Mucosa of rectum (tissue), 2 donors: ENCODE measurements at regions not wholly inside any gene's neighbourhood (a gene's known extent, or its start where the extent isn't known, plus 50 kb on each side); places are given as distances from the start of the nearest gene placed in this dataset.
A peak's percentile ranks its signal among the peaks of the same experiment; 100 is the strongest.

Source experiments
- H3K27ac ChIP-seq, 2 donors: one replicate each; pipeline ENCODE4 v1.7.0; 2013; ENCODE audit warnings: inconsistent platforms in 2 of 2, low read depth in 2 of 2, low read length in 2 of 2
- H3K27me3 ChIP-seq, 2 donors: one replicate each; pipeline ENCODE4 v1.7.0; 2013; ENCODE audit warnings: low read length in 2 of 2; ENCODE audit not compliant: control insufficient read depth in 2 of 2, insufficient read depth in 2 of 2
- H3K36me3 ChIP-seq, 2 donors: one replicate each; pipeline ENCODE4 v1.7.0; 2013; ENCODE audit warnings: low read length in 2 of 2; ENCODE audit not compliant: control insufficient read depth in 2 of 2, insufficient read depth in 2 of 2
- H3K4me1 ChIP-seq, 2 donors: one replicate each; pipeline ENCODE4 v1.7.0; 2013; ENCODE audit warnings: low read length in 2 of 2, mild to moderate bottlenecking in 1 of 2; ENCODE audit not compliant: control insufficient read depth in 2 of 2, insufficient read depth in 2 of 2
- H3K4me3 ChIP-seq, 2 donors: one replicate each; pipeline ENCODE4 v1.7.0; 2013; ENCODE audit warnings: low read length in 2 of 2
- H3K9ac ChIP-seq, 2 donors: one replicate each; pipeline ENCODE4 v1.7.0; 2013; ENCODE audit warnings: low read length in 2 of 2, low read depth in 1 of 2, mild to moderate bottlenecking in 1 of 2
- H3K9me3 ChIP-seq, 2 donors: one replicate each; pipeline ENCODE4 v1.7.0; 2013; ENCODE audit warnings: low read length in 2 of 2; ENCODE audit not compliant: control insufficient read depth in 2 of 2
- donor health status: healthy.
- donor health status: Normal muscosa, but diverticular disease.

DNA sequence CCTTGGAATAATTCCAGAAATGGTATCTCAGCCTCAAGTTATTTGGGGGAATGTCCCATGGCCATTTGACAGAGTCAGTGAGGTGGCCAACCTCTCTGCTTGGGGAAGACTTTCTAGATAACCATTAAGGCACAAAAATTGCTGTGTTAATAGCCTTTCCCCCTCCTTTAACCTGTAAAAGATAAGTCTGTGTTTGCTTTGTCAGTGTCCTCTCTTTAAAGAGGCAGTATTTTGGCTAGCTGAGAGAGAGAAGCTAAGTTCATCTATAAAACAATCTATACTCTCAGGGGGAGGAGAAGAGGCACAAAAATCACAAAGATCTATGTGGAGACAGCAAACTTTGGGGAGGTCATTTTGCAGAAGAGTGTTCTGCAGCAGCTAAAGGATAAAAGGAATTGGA, 72.1 kb downstream of the PLCE1 start:
- no peak overlapping the region for H3K27ac ChIP-seq
- H3K4me3 ChIP-seq = no peak overlapping the region
- peaks cover 0 to 4% of the 10 kb centered on the region in 2 donors for H3K36me3 ChIP-seq
- H3K27me3 ChIP-seq = no peaks in the 10 kb centered on the region
- H3K4me1 ChIP-seq = peaks cover 0 to 17% of the 10 kb centered on the region in 2 donors
- no peak overlapping the region for H3K9ac ChIP-seq
- H3K9me3 ChIP-seq = no peaks in the 10 kb centered on the region

DNA sequence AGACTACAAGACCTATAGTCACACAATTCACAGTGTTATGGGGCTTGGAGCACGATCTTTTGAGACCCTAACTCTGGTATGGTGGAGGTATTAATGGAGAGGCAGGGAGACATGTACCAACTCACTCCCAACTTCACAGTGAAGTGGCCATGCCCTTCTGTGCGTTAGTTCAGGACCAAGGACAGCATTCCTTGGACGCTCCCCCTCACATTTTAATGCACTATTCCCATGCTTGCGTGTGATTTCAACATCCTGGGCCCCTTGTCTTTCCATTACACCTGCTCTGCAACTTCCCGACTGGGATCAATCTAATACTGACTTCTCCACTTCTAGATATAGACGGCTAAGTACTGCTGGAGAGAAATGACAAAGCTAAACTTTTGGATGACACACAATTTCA, 72.7 kb downstream of the PLCE1 start:
- Histone ChIP-seq H3K4me1 (peaks cover 0 to 17% of the 10 kb centered on the region in 2 donors), H3K9ac (no peak overlapping the region), H3K9me3 (no peaks in the 10 kb centered on the region), H3K4me3 (no peak overlapping the region), H3K36me3 (peaks cover 0 to 4% of the 10 kb centered on the region in 2 donors), H3K27me3 (no peaks in the 10 kb centered on the region), H3K27ac (no peak overlapping the region)

DNA sequence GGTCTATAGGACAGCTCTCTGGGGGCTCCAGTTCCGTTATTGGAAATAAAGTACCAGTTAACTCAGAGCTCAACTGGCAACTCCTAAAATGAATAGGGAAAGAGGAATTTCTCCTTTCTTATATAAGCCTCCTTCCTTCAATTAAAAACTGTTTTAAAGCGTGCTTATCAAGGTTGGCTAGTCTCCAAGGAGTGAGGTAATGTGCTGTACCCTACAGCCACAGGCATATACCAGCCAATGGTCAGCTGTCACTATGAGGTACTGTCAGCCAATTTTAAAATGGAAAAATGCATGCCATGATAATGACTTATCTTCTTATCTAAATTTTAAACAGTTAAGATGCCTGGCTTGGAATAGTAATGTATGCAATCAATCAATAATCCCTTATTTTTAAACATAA, 76.2 kb downstream of the PLCE1 start:
- H3K9me3 ChIP-seq = no peaks in the 10 kb centered on the region
- H3K36me3 ChIP-seq = no peaks in the 10 kb centered on the region
- H3K9ac ChIP-seq = no peak overlapping the region
- no peak overlapping the region for H3K4me3 ChIP-seq
- no peaks in the 10 kb centered on the region for H3K27me3 ChIP-seq
- no peak overlapping the region for H3K27ac ChIP-seq
- peaks cover 0 to 7% of the 10 kb centered on the region in 2 donors for H3K4me1 ChIP-seq

DNA sequence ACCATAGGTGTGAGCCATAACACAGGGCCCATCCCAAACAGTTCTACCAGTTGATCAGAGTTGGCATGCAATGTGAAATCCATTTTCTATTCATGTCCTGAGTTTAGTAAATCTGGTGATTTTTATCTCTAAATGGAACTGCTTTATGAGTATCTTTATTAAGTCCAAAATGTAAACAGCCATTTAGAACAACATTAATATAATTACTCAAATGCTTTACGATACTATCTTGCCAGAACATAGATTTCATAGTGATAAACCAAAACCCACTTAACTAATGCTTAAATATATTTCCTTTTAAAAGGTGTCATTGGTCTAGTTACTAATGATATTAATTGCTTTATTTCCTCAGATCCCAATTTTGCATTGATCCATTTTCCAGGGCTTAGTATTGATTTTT, 80.7 kb downstream of the PLCE1 start:
- no peaks in the 10 kb centered on the region for H3K36me3 ChIP-seq
- no peaks in the 10 kb centered on the region for H3K9me3 ChIP-seq
- H3K27ac ChIP-seq = no peak overlapping the region
- no peak overlapping the region for H3K9ac ChIP-seq
- no peaks in the 10 kb centered on the region for H3K27me3 ChIP-seq
- H3K4me3 ChIP-seq = no peak overlapping the region
- peaks cover 2 to 8% of the 10 kb centered on the region in 2 donors for H3K4me1 ChIP-seq

DNA sequence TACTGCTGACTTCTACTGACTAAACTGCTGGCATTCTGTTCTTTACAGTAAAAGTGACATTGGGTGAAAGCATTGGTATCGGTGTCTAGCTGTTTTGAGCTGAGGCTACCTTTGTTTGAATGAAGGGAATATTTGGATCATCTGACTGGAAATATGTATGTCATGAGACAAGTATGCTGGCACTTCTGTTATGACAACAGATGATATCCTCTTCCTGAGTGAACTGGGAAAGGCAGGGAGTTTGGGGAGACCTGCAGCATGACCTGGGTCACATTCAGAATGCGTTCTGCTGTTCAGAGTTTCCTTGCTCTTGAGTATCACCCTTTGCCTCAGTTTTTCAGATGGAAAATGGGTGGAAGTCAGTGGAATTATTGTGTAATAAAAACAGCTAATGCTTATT, 81.8 kb downstream of the PLCE1 start:
- Histone ChIP-seq H3K9ac (no peak overlapping the region), H3K4me1 (peaks cover 2 to 8% of the 10 kb centered on the region in 2 donors), H3K9me3 (no peaks in the 10 kb centered on the region), H3K36me3 (no peaks in the 10 kb centered on the region), H3K4me3 (no peak overlapping the region), H3K27me3 (no peaks in the 10 kb centered on the region), H3K27ac (peak overlapping the region in 1 of 2 donors; percentile 24)

DNA sequence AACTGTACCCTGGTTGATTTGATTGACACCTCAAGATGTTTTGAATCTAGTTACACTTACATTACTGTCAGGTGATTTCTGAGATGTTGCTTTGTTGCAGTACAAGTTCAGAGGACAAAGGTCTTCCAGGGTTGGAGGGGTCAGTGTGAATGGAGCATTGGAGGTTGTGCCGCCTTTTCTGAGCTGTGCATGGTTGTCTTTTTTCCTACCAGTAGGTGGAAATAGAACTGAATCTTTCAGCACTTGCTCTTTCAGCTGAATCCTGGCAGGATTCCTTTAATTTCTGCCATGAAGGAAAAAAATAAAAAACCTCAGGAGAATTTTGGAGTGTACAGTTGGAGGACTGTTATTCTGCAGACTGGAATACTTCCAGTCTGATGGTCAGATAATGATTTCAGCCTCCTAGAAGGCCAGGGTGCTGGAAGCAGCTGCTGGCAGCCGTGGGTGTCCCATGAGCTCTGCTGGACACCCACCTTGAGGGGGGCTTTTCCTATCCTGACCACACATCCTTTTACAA, 82.7 kb downstream of the PLCE1 start:
- Histone ChIP-seq H3K27ac (no peak overlapping the region), H3K4me1 (peaks cover 2 to 8% of the 10 kb centered on the region in 2 donors), H3K9ac (no peak overlapping the region), H3K9me3 (no peaks in the 10 kb centered on the region), H3K36me3 (no peaks in the 10 kb centered on the region), H3K4me3 (no peak overlapping the region), H3K27me3 (no peaks in the 10 kb centered on the region)

DNA sequence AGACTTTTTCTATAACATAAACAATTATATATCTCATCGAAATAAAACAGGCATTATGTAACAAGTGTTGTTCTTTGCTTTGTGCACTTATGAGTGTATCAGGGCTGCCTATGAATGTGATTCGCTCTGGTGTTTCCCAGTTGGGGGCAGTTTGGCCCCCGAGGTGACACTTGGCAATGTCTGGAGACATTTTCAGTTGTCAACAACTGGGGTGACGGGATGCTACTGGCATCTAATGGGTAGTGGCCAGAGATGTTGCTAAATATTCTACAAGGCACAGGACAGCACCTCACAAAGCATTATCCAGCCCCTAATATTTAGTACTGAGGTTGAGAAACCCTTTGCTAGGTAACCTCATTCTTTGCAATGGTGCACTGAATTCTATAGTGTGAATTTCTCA, 83.3 kb downstream of the PLCE1 start:
- peaks cover under 1% of the 10 kb centered on the region in 2 donors for H3K36me3 ChIP-seq
- no peak overlapping the region for H3K4me3 ChIP-seq
- H3K9me3 ChIP-seq = no peaks in the 10 kb centered on the region
- no peak overlapping the region for H3K9ac ChIP-seq
- peaks cover 2 to 8% of the 10 kb centered on the region in 2 donors for H3K4me1 ChIP-seq
- H3K27me3 ChIP-seq = no peaks in the 10 kb centered on the region
- no peak overlapping the region for H3K27ac ChIP-seq

DNA sequence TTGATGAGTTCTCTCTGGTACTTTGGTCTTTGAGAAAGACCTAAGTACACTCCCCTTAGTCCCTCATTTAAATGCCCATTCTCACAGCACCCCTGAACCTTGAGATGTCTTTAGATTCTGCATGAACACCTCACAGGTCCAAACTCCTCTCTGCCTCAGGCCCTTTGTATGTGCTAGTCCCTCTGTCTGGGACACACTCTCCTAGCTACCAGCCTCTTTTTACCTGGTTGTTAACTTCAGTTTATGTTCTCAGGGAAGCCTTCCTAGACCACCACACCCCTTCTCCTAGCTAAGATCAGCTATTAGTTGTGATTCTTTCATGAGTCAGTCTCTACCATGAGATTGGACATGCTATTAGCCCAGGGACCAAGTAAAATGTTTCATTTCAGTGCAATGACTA, 86.4 kb downstream of the PLCE1 start:
- Histone ChIP-seq H3K27me3 (no peaks in the 10 kb centered on the region), H3K4me3 (no peak overlapping the region), H3K27ac (no peak overlapping the region), H3K9me3 (no peaks in the 10 kb centered on the region), H3K4me1 (peaks cover 7 to 8% of the 10 kb centered on the region in 2 donors), H3K36me3 (peaks cover 3 to 5% of the 10 kb centered on the region in 2 donors), H3K9ac (no peak overlapping the region)

DNA sequence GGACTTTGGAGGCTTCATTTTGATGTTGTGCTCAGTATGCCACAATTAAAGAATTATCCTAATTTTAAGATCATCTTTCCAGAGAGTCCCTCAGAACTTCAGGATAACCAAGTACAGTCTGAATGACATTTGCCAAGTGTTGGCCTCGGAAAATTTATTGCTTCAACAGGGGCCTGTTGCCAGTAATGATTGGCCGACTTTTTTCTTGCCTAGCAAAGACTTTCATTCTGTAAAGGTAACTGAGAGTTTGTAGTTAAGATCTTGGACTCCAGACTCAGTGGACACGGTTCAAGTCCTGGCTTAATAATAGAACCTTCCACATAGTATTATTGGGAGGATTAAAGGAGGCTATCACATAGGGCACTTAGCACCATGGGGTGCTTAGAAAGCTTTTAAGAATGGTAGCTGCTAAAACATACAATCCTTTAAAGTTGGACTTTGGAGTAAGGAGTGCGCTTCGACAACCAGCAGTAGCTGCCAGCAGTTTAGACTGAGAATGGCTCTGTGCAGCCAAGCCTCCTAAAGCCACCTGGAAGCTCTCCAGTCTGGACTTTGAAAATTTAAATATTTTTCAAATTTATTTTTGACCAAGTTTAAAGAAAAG, 90.0 kb downstream of the PLCE1 start:
- Histone ChIP-seq H3K4me1 (peaks cover 0 to 5% of the 10 kb centered on the region in 2 donors), H3K9ac (no peak overlapping the region), H3K36me3 (peaks cover 5 to 8% of the 10 kb centered on the region in 2 donors), H3K27ac (no peak overlapping the region), H3K27me3 (no peaks in the 10 kb centered on the region), H3K9me3 (no peaks in the 10 kb centered on the region), H3K4me3 (no peak overlapping the region)

DNA sequence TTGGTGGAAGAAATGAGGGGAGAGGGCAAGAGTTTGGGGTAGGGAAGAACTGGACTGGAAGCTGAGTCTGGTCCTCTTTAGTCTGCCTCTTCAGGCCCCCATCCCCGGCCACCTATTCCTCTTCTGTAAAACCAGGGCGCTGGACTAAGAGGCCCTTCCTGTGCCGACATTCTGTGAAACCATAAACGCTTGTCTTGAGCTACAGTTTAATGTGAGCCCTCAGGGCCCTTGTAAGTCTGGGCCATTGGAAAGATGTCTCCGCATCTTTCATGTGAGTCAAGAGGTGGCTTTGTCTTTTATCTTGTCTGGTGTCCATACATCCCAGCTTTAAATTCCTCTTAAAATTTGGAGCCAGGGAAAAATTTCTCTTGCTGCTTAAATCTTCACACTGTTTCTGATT, 90.6 kb downstream of the PLCE1 start:
- no peaks in the 10 kb centered on the region for H3K27me3 ChIP-seq
- H3K4me1 ChIP-seq = peaks cover 0 to 5% of the 10 kb centered on the region in 2 donors
- no peak overlapping the region for H3K27ac ChIP-seq
- no peaks in the 10 kb centered on the region for H3K9me3 ChIP-seq
- no peak overlapping the region for H3K9ac ChIP-seq
- no peak overlapping the region for H3K4me3 ChIP-seq
- H3K36me3 ChIP-seq = peaks cover 5 to 8% of the 10 kb centered on the region in 2 donors
